ENCODE measurements at regions not wholly inside any gene's neighbourhood (a gene's known extent, or its start where the extent isn't known, plus 50 kb on each side); places are given as distances from the start of the nearest gene placed in this dataset.
A peak's percentile ranks its signal among the peaks of the same experiment; 100 is the strongest.

GRCh38 chr17:65409381-65409780 is 152.1 kb downstream of the AXIN2 start (continued):
- TF ChIP-seq EZH2 (IDR thresholded peaks at IDR 0.05; ENCODE audit: low read depth, unreplicated experiment) = no peak

DNA sequence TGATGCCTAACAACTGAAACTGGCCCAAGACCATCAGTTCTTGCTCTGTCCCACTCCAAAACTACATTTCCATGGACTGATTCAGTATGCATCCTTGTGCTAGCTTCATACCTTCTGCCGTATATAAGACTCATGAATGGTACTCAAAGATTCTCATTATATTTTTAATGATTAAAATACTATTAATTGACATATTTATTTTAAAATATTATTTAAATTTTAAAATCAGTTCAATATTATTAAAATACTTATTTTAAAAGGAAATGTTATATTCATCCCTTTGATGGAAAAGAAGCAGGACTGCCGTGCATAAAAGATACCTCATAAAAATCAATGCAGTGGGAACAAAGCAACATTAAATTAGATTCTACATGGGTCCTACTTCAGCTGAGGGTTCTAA is 153.4 kb downstream of the AXIN2 start:
- no peaks in the 10 kb centered on the region for H4K20me1 ChIP-seq (replicated peaks; ENCODE audit: insufficient read depth)
- H3K4me3 ChIP-seq = no peak overlapping the region
- DNase-seq (ENCODE audit: low spot score) = no peak
- no peak overlapping the region for H3K27ac Mint-ChIP-seq
- no peaks in the 10 kb centered on the region for H3K4me1 ChIP-seq (ENCODE audit: insufficient read depth)
- no peaks in the 10 kb centered on the region for H3K9me3 Mint-ChIP-seq
- H3K27ac ChIP-seq (ENCODE audit: low read depth) = no peak overlapping the region
- H2AFZ ChIP-seq = peak overlapping the region; percentile 38; the same call in 1 of the 2 replicates
- no peaks in the 10 kb centered on the region for H3K36me3 Mint-ChIP-seq (ENCODE audit: low read depth)
- no peak for TF ChIP-seq CTCF (conservative IDR thresholded peaks at IDR 0.05; ENCODE audit: low read depth in 2 of 2)
- TF ChIP-seq POLR2AphosphoS5 (IDR thresholded peaks at IDR 0.05; ENCODE audit: low read depth) = no peak
- no peak for TF ChIP-seq STAT1 (IDR thresholded peaks at IDR 0.05; ENCODE audit: unreplicated experiment)
- no peak for TF ChIP-seq ZNF331 (CRISPR knock-in tag; IDR thresholded peaks at IDR 0.05; ENCODE audit: low read depth)
- TF ChIP-seq, protein P1, sequence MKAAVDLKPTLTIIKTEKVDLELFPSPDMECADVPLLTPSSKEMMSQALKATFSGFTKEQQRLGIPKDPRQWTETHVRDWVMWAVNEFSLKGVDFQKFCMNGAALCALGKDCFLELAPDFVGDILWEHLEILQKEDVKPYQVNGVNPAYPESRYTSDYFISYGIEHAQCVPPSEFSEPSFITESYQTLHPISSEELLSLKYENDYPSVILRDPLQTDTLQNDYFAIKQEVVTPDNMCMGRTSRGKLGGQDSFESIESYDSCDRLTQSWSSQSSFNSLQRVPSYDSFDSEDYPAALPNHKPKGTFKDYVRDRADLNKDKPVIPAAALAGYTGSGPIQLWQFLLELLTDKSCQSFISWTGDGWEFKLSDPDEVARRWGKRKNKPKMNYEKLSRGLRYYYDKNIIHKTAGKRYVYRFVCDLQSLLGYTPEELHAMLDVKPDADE (IDR thresholded peaks at IDR 0.05) = no peak
- TF ChIP-seq ZNF114 (CRISPR knock-in tag; IDR thresholded peaks at IDR 0.05) = no peak
- TF ChIP-seq, protein P2, sequence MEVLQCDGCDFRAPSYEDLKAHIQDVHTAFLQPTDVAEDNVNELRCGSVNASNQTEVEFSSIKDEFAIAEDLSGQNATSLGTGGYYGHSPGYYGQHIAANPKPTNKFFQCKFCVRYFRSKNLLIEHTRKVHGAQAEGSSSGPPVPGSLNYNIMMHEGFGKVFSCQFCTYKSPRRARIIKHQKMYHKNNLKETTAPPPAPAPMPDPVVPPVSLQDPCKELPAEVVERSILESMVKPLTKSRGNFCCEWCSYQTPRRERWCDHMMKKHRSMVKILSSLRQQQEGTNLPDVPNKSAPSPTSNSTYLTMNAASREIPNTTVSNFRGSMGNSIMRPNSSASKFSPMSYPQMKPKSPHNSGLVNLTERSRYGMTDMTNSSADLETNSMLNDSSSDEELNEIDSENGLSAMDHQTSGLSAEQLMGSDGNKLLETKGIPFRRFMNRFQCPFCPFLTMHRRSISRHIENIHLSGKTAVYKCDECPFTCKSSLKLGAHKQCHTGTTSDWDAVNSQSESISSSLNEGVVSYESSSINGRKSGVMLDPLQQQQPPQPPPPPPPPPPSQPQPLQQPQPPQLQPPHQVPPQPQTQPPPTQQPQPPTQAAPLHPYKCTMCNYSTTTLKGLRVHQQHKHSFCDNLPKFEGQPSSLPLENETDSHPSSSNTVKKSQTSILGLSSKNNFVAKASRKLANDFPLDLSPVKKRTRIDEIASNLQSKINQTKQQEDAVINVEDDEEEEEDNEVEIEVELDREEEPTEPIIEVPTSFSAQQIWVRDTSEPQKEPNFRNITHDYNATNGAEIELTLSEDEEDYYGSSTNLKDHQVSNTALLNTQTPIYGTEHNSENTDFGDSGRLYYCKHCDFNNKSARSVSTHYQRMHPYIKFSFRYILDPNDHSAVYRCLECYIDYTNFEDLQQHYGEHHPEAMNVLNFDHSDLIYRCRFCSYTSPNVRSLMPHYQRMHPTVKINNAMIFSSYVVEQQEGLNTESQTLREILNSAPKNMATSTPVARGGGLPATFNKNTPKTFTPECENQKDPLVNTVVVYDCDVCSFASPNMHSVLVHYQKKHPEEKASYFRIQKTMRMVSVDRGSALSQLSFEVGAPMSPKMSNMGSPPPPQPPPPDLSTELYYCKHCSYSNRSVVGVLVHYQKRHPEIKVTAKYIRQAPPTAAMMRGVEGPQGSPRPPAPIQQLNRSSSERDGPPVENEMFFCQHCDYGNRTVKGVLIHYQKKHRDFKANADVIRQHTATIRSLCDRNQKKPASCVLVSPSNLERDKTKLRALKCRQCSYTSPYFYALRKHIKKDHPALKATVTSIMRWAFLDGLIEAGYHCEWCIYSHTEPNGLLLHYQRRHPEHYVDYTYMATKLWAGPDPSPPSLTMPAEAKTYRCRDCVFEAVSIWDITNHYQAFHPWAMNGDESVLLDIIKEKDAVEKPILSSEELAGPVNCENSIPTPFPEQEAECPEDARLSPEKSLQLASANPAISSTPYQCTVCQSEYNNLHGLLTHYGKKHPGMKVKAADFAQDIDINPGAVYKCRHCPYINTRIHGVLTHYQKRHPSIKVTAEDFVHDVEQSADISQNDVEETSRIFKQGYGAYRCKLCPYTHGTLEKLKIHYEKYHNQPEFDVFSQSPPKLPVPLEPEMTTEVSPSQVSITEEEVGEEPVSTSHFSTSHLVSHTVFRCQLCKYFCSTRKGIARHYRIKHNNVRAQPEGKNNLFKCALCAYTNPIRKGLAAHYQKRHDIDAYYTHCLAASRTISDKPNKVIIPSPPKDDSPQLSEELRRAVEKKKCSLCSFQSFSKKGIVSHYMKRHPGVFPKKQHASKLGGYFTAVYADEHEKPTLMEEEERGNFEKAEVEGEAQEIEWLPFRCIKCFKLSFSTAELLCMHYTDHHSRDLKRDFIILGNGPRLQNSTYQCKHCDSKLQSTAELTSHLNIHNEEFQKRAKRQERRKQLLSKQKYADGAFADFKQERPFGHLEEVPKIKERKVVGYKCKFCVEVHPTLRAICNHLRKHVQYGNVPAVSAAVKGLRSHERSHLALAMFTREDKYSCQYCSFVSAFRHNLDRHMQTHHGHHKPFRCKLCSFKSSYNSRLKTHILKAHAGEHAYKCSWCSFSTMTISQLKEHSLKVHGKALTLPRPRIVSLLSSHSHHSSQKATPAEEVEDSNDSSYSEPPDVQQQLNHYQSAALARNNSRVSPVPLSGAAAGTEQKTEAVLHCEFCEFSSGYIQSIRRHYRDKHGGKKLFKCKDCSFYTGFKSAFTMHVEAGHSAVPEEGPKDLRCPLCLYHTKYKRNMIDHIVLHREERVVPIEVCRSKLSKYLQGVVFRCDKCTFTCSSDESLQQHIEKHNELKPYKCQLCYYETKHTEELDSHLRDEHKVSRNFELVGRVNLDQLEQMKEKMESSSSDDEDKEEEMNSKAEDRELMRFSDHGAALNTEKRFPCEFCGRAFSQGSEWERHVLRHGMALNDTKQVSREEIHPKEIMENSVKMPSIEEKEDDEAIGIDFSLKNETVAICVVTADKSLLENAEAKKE (CRISPR knock-in tag; IDR thresholded peaks at IDR 0.05) = no peak
- no peak for TF ChIP-seq EZH2 (IDR thresholded peaks at IDR 0.05; ENCODE audit: low read depth, unreplicated experiment)
- no peak for TF ChIP-seq CREB1 (CRISPR knock-in tag; IDR thresholded peaks at IDR 0.05; ENCODE audit: low read depth)
- no peak for TF ChIP-seq REST (IDR thresholded peaks at IDR 0.05; ENCODE audit: unreplicated experiment)
- no peak for TF ChIP-seq EZH2phosphoT487 (IDR thresholded peaks at IDR 0.05; ENCODE audit: unreplicated experiment)
- no peak for TF ChIP-seq NANOG (IDR thresholded peaks at IDR 0.05; ENCODE audit: borderline replicate concordance)
- no peak for TF ChIP-seq JUNB (IDR thresholded peaks at IDR 0.05; ENCODE audit: unreplicated experiment)
- ATAC-seq = no peak
- H3K27me3 Mint-ChIP-seq (ENCODE audit: insufficient read depth, low read depth, poor library complexity) = peaks cover 2% of the 10 kb centered on the region
- no peaks in the 10 kb centered on the region for H3K36me3 ChIP-seq (ENCODE audit: insufficient read depth)
- no peak overlapping the region for H3K4me3 Mint-ChIP-seq
- H3K79me2 ChIP-seq (replicated peaks; ENCODE audit: insufficient read depth) = no peaks in the 10 kb centered on the region
- no peaks in the 10 kb centered on the region for H3F3A ChIP-seq (replicated peaks; ENCODE audit: low read depth)
- H3K9me2 ChIP-seq (ENCODE audit: insufficient read depth) = no peaks in the 10 kb centered on the region
- H3K4me1 Mint-ChIP-seq = 0 out of 3 replicates have a peak, but pooled peaks cover 2% of the 10 kb centered on the region
- H3K27me3 ChIP-seq (ENCODE audit: insufficient read depth) = no peaks in the 10 kb centered on the region
- no peak overlapping the region for H3K4me2 ChIP-seq
